A549 (cell line): ENCODE measurements at regions not wholly inside any gene's neighbourhood (a gene's known extent, or its start where the extent isn't known, plus 50 kb on each side); places are given as distances from the start of the nearest gene placed in this dataset.

Experiments used
- CTCF ChIP-seq: fragments of >200 bp; sonication (Bioruptor Twin); formaldehyde crosslinking; IDR thresholded peaks from 3 replicates; pipeline ENCODE4 v1.5.1; 2016
- PHF8 ChIP-seq: fragments of 200-600 bp; sonication (generic); IDR thresholded peaks from 2 replicates; pipeline ENCODE4 v1.6.1; 2016; ENCODE audit warnings: low read depth, mild to moderate bottlenecking, antibody characterized with exemption, moderate library complexity, borderline replicate concordance
- POLR2A ChIP-seq: IDR thresholded peaks from 2 replicates; pipeline ENCODE4 v1.6.1; 2012; ENCODE audit warnings: mild to moderate bottlenecking, low read length
- POLR2AphosphoS2 ChIP-seq: conservative IDR thresholded peaks from 2 replicates; pipeline ENCODE4 v1.6.1; 2012; ENCODE audit warnings: low read length, improper control_type of control experiment, inconsistent platforms
- RCOR1 ChIP-seq: fragments of 150-350 bp; IDR thresholded peaks from 2 replicates; pipeline ENCODE4 v1.6.1; 2014; ENCODE audit warnings: antibody characterized with exemption, low read length, low read depth
- USF2 ChIP-seq: fragments of 450-650 bp; IDR thresholded peaks from 2 replicates; pipeline ENCODE4 v1.6.1; 2014; ENCODE audit warnings: antibody characterized with exemption

GRCh38 chr5:142492781-142493281, 168.0 kb upstream of the SPRY4 start:
- TF ChIP-seq CTCF (no peak), POLR2A (no peak), POLR2AphosphoS2 (no peak), PHF8 (no peak), RCOR1 (no peak), USF2 (no peak)
